GM21576 (cell line): ENCODE measurements at regions not wholly inside any gene's neighbourhood (a gene's known extent, or its start where the extent isn't known, plus 50 kb on each side); places are given as distances from the start of the nearest gene placed in this dataset.
"Not testable (repeated sequence)": the region's sequence is repeated elsewhere in the genome, so short reads cannot be mapped to it uniquely, and the experiment has no call there.

Source experiments
- ATAC-seq: cut with Tn5 transposase; IDR thresholded peaks from one replicate; pipeline ENCODE4 v1.9.1; 2021; ENCODE audit warnings: mild to moderate bottlenecking, moderate library complexity; ENCODE audit not compliant: unreplicated experiment

GRCh38 chrX:42290608-42291007, 367.3 kb upstream of the CASK start:
- no peak for ATAC-seq

GRCh38 chrX:42289492-42290385, 366.4 kb upstream of the CASK start:
- ATAC-seq: no peak

- ATAC-seq: not testable (repeated sequence)
These were observed 362.3 kb upstream of the CASK start for GRCh38 chrX:42285681-42286080.

GRCh38 chrX:42276982-42277690, 353.8 kb upstream of the CASK start:
- ATAC-seq: no peak

GRCh38 chrX:42274151-42274550, 350.8 kb upstream of the CASK start:
- no peak for ATAC-seq

- ATAC-seq: no peak
These were observed 350.0 kb upstream of the CASK start for GRCh38 chrX:42273387-42273786.

- no peak for ATAC-seq
These were observed 345.8 kb upstream of the CASK start for GRCh38 chrX:42269186-42269585.

GRCh38 chrX:42260854-42261253, 337.5 kb upstream of the CASK start:
- no peak for ATAC-seq

GRCh38 chrX:42248226-42248625, 324.9 kb upstream of the CASK start:
- ATAC-seq: no peak

GRCh38 chrX:42247241-42247640, 323.9 kb upstream of the CASK start:
- ATAC-seq: no peak

- ATAC-seq: no peak
These were observed 323.5 kb upstream of the CASK start for GRCh38 chrX:42246814-42247213.

- ATAC-seq: no peak
These were observed 318.6 kb upstream of the CASK start for GRCh38 chrX:42242004-42242403.

GRCh38 chrX:42241421-42241820, 318.1 kb upstream of the CASK start:
- no peak for ATAC-seq

- no peak for ATAC-seq
These were observed 314.6 kb upstream of the CASK start for GRCh38 chrX:42237956-42238355.

- no peak for ATAC-seq
These were observed 306.2 kb upstream of the CASK start for GRCh38 chrX:42229533-42229932.

- no peak for ATAC-seq
These were observed 297.3 kb upstream of the CASK start for GRCh38 chrX:42220666-42221065.

GRCh38 chrX:42220083-42220482, 296.7 kb upstream of the CASK start:
- no peak for ATAC-seq

GRCh38 chrX:42219231-42219630, 295.9 kb upstream of the CASK start:
- no peak for ATAC-seq

- ATAC-seq: no peak
These were observed 272.2 kb upstream of the CASK start for GRCh38 chrX:42195506-42195905.

- no peak for ATAC-seq
These were observed 266.2 kb upstream of the CASK start for GRCh38 chrX:42189576-42189975.

GRCh38 chrX:42188730-42189129, 265.4 kb upstream of the CASK start:
- no peak for ATAC-seq

- ATAC-seq: no peak
These were observed 253.4 kb upstream of the CASK start for GRCh38 chrX:42176789-42177188.
